ENCODE measurements at regions not wholly inside any gene's neighbourhood (a gene's known extent, or its start where the extent isn't known, plus 50 kb on each side); places are given as distances from the start of the nearest gene placed in this dataset.

DNA sequence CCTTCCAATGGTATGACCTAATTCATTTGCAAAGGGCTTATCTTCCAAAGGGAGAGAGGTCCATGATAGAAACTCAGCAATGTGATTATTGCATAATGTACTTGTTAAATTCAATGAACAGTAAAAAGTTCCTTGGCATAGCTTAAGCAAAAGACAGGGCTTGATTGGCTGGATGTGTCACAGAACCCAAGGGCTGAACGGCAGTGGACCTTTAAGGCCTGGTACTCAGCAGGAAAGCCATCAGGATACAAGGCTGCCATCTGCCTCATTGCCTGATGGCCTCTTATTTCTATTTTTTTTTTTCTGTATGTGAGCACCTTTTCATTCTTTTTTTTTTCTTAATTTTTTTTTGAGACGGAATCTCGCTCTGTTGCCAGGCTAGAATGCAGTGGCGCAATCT is 208.9 kb upstream of the WSCD1 start:
- no peak for DNase-seq (ENCODE audit: low spot score)

DNA sequence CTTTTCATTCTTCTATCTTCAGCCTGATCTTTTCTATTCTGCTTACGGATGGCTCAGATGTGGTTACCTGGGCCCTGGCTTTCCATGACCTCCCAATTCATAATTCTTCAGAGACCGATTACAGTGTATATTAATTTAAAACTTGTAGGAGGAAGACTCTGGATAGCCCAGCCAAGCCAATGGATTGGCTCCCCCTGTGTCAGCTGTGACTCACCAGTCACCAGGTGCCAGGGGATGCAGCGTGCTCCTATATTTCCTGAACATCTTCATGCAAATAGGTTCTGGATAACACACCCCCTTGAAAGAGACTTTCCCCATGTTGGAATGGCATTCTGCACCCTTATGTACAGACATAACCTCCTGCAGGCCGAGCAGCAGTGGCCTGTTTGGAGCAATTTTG is 208.3 kb upstream of the WSCD1 start:
- no peak for DNase-seq (ENCODE audit: low spot score)

DNA sequence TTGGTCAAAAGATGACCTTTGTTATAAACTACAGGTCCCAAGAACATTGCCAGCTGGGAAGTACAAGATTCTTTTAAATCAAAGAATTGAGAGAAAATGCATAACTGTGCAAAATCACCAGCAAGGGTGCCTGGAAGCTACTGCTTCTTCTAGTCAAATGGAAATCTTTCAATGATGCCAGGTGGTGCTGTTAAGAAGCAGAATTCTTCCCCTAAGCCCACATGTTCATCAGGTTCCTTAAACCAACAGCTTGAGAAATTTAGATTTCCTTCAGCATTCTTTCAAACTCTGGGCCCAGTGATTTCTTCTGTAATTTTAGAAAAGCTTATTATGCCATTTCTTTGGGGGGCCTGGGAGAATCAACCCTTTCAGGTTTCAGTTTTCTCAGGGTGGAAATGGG is 207.8 kb upstream of the WSCD1 start:
- DNase-seq (ENCODE audit: low spot score): no peak

GRCh38 chr17:5864741-5865657 is 205.2 kb upstream of the WSCD1 start:
- no peak for DNase-seq (ENCODE audit: low spot score)

- no peak for DNase-seq (ENCODE audit: low spot score)
These were observed 203.2 kb upstream of the WSCD1 start for GRCh38 chr17:5866978-5867377.

DNA sequence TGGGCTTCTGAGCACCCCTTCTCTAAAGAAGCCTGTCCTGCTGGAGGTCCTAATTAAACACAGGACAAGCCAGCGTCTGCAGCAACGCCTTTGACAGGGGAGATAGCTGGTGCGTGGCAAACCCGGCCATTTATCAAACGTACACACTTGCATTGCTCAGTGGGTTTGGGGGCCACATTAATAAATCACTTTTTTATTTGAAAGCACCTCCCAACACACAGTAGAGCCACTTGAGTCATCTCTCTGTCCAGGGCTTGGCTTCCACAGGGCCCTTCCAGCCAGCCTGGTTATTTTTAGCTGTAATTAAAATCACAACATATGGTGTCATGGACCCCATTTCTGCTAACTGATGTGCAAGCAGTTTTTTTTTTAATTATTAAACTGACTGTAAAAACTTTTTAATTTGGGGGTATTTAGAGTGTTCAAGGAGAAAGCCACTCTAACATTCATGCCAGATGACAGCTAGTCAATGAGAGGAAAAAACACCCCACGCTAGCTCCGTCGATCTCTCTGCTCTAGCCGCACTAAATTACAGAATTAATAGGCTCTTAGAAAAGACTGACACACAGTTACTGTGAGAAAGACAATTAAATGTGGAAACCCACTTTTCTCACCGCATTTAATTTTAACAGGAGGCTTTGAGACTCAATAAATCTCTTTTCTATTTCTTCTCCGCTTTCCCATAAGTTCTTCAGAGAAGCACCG is 201.0 kb upstream of the WSCD1 start:
- DNase-seq (ENCODE audit: low spot score): no peak

DNA sequence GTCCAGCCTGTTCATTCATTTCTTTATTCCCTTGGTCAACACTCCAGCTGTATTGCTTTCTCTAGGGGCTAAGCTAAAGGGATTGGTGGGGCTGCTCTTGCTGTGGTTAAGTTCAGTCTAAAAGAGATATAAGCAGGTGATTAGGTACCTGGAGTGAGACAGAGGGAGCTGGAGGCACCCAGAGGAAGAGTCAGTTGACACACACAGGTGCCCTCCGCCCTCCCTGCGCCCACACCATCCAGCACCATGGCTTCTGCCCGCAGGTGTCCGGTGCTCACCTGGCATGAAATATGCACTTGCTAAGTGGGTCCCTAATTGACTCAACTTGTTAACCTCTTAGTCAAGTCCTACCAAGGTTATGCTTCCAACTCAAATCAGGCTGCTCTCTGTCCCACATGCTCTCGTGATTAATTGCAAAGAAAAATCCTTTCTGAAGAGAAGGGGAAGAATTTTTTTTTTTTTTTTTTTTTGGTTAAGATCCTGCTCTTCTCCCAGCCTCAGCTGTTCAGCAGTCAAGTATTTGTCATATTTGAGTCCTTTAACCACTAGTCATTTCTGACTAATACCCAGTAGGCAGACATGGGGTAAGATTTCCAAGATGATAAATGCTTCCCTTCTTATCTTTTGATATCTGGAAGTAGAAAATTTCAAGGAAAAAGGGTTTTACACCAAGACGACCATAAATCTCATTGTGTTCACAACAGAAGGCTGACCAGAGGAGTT is 199.8 kb upstream of the WSCD1 start:
- DNase-seq (ENCODE audit: low spot score): no peak

- DNase-seq (ENCODE audit: low spot score): no peak
These were observed 198.5 kb upstream of the WSCD1 start for GRCh38 chr17:5871666-5872065.

GRCh38 chr17:5872831-5873230 is 197.3 kb upstream of the WSCD1 start:
- DNase-seq (ENCODE audit: low spot score): no peak

GRCh38 chr17:5873781-5874180 is 196.4 kb upstream of the WSCD1 start:
- DNase-seq (ENCODE audit: low spot score): no peak

- no peak for DNase-seq (ENCODE audit: low spot score)
These were observed 195.7 kb upstream of the WSCD1 start for GRCh38 chr17:5874486-5874885.

- DNase-seq (ENCODE audit: low spot score): no peak
These were observed 192.8 kb upstream of the WSCD1 start for GRCh38 chr17:5877366-5877765.

- no peak for DNase-seq (ENCODE audit: low spot score)
These were observed 192.2 kb upstream of the WSCD1 start for GRCh38 chr17:5877948-5878347.

GRCh38 chr17:5881849-5882248 is 188.3 kb upstream of the WSCD1 start:
- DNase-seq (ENCODE audit: low spot score): no peak

DNA sequence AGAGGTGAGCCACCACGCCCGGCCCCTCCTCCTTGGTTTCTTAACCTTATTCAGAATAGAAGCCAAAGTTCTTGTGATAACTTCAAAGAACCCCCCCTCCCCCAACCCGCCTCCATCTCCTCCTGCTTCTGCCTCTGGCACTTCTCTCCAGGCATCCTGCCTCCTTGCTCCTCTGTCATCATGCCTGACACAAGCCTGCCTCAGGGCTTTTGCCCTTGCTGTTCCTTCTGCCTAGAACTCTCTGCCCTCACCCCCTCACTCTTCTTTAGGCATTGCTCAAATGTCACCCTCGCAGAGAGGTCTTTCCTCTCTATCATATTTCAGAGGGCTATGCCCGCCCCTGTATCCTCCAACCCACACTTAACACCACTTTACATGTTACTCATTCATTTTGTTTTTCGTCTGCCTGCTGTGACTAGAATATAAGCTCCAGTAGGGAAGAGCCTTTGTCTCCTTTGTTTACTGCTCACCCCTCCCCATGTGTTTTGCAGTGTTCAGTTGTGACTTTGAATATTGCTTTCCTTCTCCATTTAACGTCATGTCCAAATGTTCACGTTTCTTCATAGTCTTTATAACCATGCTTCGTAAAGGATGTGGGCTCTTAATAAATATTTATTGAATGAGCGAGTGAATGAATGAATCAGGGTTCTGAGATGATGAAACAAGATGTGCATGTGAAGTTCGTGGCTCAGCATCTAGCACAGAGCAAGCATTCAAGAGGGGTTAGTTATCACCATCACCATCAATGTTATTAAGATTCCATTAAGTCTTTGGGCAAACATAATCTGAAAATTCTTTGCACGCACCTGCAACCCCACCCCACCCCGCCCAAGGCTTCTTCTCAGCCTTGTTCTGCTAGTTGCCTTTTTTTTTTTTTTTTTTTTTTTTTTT is 186.2 kb upstream of the WSCD1 start:
- no peak for DNase-seq (ENCODE audit: low spot score)

DNA sequence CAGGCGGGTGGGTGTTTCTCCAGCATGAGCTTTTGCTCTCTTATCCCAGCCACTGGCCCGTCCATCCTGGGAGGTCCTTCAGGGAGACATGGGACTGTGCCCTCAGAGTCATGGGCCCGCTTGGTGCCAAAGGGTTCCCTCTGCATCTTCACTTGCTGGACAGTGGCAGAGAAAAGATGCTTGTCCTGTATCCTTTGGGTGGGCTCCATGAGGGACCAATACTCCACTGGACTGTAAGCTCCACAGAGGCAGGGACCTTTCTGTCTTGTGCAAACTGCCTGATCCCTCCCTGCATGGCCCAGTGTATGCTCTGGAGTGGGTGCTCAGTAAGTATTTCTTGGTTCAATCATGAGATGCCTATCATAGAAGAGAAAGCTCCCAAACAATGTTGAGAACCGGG is 184.8 kb upstream of the WSCD1 start:
- DNase-seq (ENCODE audit: low spot score): no peak

DNA sequence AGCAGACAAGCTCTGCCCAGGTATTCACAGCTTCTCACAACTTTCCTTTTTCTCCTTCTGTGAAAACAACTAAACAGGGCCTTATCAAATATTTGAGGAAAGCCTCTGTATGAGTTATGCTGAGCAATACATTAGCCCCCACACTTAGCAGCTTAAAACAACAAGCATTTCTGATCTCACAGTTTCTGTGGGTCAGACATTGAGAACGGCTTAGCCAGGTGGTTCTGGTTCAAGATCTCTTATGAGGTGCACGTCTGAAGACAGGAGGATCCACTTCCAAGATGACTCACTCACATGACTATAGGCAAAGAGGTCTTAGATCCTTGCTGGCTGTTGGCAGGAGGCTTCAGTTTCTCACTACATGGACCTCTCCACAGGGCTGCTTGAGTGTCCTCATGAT is 181.4 kb upstream of the WSCD1 start:
- DNase-seq (ENCODE audit: low spot score): no peak

- no peak for DNase-seq (ENCODE audit: low spot score)
These were observed 177.1 kb upstream of the WSCD1 start for GRCh38 chr17:5892921-5893675.

- no peak for DNase-seq (ENCODE audit: low spot score)
These were observed 176.4 kb upstream of the WSCD1 start for GRCh38 chr17:5893741-5894140.

DNA sequence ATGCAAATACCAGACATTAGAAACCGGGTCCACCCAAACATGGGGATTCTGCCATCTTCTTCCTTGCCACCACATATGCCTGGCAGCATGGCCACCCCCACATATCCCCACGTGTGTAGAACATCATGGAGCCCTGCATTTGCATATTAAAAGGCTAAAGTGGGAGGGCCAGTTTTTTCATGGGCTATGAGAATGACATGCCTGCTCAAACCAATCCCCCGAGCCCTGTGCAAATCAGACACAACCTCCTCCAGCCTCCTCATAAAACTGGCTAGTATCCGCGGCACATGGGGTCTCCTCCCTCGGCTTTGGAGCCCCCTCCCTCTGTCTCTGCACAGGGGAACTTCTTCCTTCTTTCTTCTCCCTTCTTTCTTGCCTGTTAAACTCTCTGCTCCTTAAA is 174.9 kb upstream of the WSCD1 start:
- no peak for DNase-seq (ENCODE audit: low spot score)
